ENCODE measurements at regions not wholly inside any gene's neighbourhood (a gene's known extent, or its start where the extent isn't known, plus 50 kb on each side); places are given as distances from the start of the nearest gene placed in this dataset.

- DNase-seq (ENCODE audit: low spot score) = no peak
These were observed 179.9 kb downstream of the ZIC1 start for GRCh38 chr3:147589016-147589415.

- DNase-seq (ENCODE audit: low spot score) = peak; percentile 88
These were observed 195.0 kb downstream of the ZIC1 start for GRCh38 chr3:147604136-147604535.

DNA sequence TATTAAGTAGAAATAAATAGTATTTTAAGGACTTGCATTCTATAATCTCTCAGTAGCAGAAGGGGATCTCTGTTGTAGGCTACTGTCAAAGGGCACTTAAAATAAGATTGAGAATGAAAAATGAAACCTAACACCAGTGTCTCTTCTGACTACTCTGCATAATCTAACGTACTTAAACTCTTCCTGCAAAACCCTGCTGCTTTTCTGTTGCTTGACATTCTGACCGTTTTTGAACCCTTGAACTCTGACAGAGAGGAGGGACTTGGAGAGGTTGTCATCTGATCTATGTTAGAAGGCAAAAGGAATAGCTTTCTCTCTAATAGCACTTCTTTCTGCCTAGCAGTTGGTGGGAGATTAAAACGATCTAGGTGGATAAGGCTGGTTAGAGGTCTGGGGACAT lies 204.6 kb downstream of the ZIC1 start:
- peak; percentile 71 for DNase-seq (ENCODE audit: low spot score)

- DNase-seq (ENCODE audit: low spot score) = peak; percentile 71
These were observed 205.0 kb downstream of the ZIC1 start for GRCh38 chr3:147614210-147614609.

GRCh38 chr3:147615035-147615434 lies 205.9 kb downstream of the ZIC1 start:
- peak; percentile 33 for DNase-seq (ENCODE audit: low spot score)

DNA sequence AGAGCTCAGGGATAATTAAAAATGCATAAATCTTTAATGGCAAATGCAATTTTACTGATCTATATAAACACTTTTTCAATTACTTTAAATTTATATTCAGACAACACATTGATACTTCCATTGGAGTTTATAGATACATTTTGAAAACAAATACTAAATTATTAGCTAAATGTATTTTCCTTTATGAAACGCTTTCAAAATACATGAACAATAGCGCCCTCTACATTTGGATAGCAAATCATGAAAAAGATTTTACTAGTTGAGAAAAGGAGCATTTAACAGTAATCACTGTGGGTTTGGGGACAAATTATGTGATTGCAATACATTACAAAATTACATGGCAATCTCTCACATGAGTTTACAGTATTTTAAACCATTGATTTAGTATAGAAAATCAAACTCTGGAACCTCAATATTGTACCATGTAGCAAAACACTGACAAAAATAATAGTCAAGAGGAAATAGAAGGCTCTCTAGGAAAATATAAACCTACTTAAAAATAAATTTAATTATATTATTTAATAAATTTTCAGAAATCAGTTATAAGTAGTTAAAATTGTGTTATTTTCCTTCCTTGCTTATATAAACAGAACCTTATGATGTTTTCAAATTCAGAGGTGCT lies 207.9 kb downstream of the ZIC1 start:
- DNase-seq (ENCODE audit: low spot score) = peak; percentile 66

GRCh38 chr3:147618691-147619090 lies 209.5 kb downstream of the ZIC1 start:
- DNase-seq (ENCODE audit: low spot score) = peak; percentile 95

DNA sequence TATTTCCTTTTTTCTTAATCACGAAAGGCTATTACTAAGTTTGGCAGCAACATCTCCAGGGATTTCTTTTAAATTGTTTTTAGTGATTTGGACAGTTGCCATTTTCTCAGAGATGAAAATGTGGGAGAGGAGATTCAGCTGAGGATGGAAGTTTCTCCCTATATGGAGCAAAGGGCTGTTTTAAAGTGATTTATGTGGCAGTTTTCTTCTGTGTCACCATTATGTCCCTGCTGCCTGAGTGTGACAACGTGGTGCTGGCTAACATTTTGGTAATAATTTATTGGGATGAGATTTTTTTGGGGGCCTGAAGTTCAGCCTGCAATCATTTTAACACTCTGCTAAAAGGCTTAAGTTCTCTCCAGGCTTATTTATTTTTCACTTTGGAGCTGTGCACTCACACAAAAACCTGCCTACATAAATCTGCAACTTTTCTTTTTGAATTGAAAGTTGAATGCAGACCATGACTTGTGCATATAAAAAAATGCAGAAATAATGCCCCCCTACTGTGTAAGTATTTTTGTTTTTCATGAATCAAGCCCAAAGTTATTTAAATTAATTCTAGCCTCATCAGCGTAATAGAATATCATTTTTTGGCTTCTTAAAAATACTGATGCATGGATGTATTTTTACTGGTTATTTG lies 210.9 kb downstream of the ZIC1 start:
- DNase-seq (ENCODE audit: low spot score) = no peak

GRCh38 chr3:147620906-147621305 lies 211.7 kb downstream of the ZIC1 start:
- DNase-seq (ENCODE audit: low spot score) = no peak

DNA sequence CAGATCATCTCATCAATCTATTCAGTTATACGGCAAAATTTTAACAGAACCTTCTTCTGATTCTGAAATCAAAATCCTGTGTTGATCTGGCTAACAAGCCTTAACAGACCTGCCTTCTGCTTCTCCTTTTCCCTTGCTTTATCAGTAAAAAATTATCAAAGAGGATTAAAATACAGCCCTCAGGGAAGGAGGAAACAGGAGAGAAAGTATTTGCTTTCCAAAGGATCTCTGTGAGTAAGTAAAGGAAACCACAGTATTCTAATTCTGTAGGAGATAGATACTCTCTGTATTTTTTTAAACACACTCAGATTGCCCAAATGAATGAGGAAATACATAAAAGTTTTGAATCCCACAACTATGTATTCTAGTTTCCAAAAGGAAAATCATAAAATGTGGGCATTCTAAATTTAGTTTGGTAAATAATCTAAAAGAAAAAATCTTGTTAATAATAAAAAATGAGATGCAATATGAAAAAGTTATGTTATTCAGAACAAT lies 221.8 kb downstream of the ZIC1 start:
- DNase-seq (ENCODE audit: low spot score) = no peak

DNA sequence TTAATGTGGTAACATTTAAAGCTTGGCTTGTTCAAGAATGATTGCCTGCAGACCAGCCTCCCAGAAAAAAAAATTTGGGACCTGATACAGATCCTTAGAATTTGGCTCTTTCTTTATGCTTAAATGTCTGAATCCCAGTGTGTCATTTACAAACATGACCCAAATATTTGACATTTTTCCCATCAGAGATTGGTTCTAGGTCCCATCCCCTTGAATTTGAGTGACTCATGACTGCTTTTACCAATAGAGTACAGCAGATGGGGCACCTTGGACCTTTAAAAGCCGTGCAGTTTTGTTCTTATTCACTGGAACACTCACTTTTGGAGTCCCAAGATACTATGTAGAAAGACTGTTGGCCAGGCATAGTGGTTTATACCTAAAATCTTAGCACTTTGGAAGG lies 231.6 kb downstream of the ZIC1 start:
- no peak for DNase-seq (ENCODE audit: low spot score)

- no peak for DNase-seq (ENCODE audit: low spot score)
These were observed 236.6 kb downstream of the ZIC1 start for GRCh38 chr3:147645761-147646160.

- no peak for DNase-seq (ENCODE audit: low spot score)
These were observed 240.3 kb downstream of the ZIC1 start for GRCh38 chr3:147649475-147649874.

GRCh38 chr3:147651107-147651778 lies 242.1 kb downstream of the ZIC1 start:
- no peak for DNase-seq (ENCODE audit: low spot score)

DNA sequence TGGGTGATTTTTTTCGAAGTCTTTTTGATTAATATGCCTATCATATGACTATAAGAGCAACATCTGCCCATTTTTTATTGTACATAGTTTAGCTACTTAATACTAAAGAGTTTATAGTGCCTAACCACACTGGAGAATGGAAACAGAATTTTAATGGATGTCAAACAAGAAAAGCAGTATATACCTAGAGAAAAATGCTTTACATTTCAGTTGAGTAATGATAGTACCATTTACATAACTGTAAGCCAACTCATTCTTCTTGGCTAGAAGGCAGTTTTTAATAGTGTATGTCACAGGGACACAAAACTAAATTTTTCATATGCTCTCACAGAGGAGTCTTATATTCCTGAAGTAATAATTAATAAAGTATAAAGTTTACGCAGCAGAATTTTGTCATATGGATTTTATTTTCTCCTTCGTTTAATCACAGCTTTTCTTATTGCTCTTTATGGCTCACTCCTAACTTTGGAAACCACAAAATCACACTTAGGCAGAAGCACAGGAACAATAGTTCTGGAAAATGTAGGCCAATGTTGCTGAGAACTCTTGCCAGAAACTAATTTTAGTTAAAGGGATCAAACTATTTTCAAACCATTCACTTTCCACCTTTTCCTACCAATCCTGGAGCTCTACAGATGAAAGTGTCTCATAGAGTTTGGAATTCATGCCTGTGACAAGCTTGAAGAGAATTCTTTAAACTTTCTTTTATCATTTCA lies 243.6 kb downstream of the ZIC1 start:
- no peak for DNase-seq (ENCODE audit: low spot score)

DNA sequence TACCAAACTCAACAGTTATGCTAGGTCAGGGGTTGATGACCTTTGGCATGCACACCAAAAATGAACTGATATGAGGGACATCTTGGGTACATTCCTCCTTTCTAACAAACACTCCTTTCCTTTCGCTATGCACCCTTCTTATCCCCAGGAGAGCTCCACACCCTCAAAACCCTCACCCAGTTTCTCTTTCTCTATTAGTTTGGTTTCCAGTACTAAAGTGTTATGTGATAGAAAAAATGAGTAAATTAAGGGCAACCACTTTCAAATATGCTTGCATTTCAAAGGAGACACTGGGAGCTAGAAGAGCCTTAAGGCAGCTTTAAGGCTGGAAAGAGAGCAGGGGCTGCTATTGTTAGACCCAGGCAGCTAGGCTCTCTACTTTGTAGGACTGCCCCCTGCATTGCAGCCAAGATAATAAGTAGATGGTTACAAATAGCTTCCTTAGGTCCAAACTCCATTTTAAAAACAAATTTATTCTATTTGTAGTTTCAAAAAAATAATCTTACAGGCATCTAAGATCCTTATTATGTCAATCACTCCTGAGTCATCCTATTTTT lies 244.3 kb downstream of the ZIC1 start:
- no peak for DNase-seq (ENCODE audit: low spot score)

DNA sequence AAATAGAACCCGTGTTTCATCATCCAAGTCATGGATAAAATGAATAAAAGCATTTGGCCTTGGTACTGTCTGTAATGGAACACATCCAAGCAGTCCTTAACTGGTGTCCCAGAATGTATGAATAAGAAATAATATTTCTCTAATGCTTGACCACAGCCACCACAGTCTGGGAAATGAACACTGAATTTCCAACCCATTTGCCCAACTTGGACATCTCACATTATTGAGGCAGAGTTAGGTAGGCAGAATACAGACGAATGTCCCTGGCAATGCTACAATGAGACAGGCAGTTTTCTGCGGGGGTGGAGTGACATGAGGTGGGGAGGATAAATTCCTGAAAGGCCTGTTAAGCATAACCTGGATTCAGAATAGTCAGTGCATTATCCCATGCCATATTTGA lies 245.7 kb downstream of the ZIC1 start:
- DNase-seq (ENCODE audit: low spot score) = peak; percentile 75

GRCh38 chr3:147655236-147655635 lies 246.1 kb downstream of the ZIC1 start:
- DNase-seq (ENCODE audit: low spot score) = no peak

GRCh38 chr3:147656023-147656422 lies 246.9 kb downstream of the ZIC1 start:
- no peak for DNase-seq (ENCODE audit: low spot score)

- DNase-seq (ENCODE audit: low spot score) = no peak
These were observed 252.8 kb downstream of the ZIC1 start for GRCh38 chr3:147661916-147662315.

GRCh38 chr3:147662705-147663104 lies 253.5 kb downstream of the ZIC1 start:
- no peak for DNase-seq (ENCODE audit: low spot score)

DNA sequence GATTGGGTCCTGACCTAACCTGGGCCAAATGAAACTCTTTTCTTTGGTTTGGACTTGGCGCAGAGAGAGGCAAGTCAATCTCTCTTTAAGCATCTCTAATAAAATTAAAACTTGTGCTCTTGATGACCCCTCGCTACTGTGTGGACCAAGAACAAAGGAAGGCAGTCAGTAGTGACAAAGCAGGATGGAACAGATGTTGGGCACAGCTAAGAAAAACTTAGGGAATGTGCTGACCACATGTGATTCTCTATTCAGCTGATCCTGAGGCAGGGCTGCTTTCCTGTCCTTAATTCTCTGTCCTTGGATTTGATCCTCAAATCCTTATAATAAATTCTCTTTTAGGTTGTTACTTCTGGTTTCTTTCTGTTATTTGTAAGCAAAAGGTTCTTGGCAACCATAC lies 259.9 kb downstream of the ZIC1 start:
- no peak for DNase-seq (ENCODE audit: low spot score)

Measured in cerebellar cortex (tissue), 1 donor.